Bronchial epithelial cell (primary cell): ENCODE measurements at regions not wholly inside any gene's neighbourhood (a gene's known extent, or its start where the extent isn't known, plus 50 kb on each side); places are given as distances from the start of the nearest gene placed in this dataset.
A peak's percentile ranks its signal among the peaks of the same experiment; 100 is the strongest.

ENCODE experiments used
- DNase-seq: peaks from one replicate; pipeline ENCODE4 v3.0.0-alpha.2; 2010; ENCODE audit warnings: low read depth
- FAIRE-seq: peaks from 2 replicates; lab custom pipeline; 2011; peaks lifted over from hg19 to GRCh38; lab: Jason Lieb, UNC
- H3K27me3 ChIP-seq: 2 replicates; pipeline ENCODE4 v1.5.1; 2011; ENCODE audit warnings: low read length; ENCODE audit not compliant: control insufficient read depth, insufficient read depth
- H3K36me3 ChIP-seq: 2 replicates; pipeline ENCODE4 v1.5.1; 2011; ENCODE audit warnings: low read length; ENCODE audit not compliant: control insufficient read depth, insufficient read depth
- H3K4me3 ChIP-seq: 2 replicates; pipeline ENCODE4 v1.5.1; 2011; ENCODE audit warnings: mild to moderate bottlenecking, low read depth, low read length, control low read depth
- CTCF ChIP-seq: IDR thresholded peaks from 2 replicates; pipeline ENCODE4 v1.5.1; 2011; ENCODE audit warnings: mild to moderate bottlenecking, moderate library complexity, low read length, control low read depth, inconsistent platforms; ENCODE audit not compliant: insufficient read depth, severe bottlenecking

GRCh38 chr3:181879926-181880325 lies 168.2 kb downstream of the SOX2 start:
- FAIRE-seq (no peak), DNase-seq (peak; percentile 43)
- Histone ChIP-seq H3K4me3 (no peak overlapping the region), H3K27me3 (no peaks in the 10 kb centered on the region), H3K36me3 (no peaks in the 10 kb centered on the region)
- TF ChIP-seq CTCF: no peak

GRCh38 chr3:181880331-181880730 lies 168.6 kb downstream of the SOX2 start:
- no peak for TF ChIP-seq CTCF
- Histone ChIP-seq H3K4me3 (no peak overlapping the region), H3K27me3 (no peaks in the 10 kb centered on the region), H3K36me3 (no peaks in the 10 kb centered on the region)
- FAIRE-seq (no peak), DNase-seq (no peak)

GRCh38 chr3:181881749-181882148 lies 170.0 kb downstream of the SOX2 start:
- no peak for TF ChIP-seq CTCF
- Histone ChIP-seq H3K36me3 (no peaks in the 10 kb centered on the region), H3K4me3 (no peak overlapping the region), H3K27me3 (no peaks in the 10 kb centered on the region)
- FAIRE-seq: no peak
- no peak for DNase-seq

GRCh38 chr3:181885868-181886630 lies 174.3 kb downstream of the SOX2 start:
- DNase-seq: no peak
- no peak for FAIRE-seq
- H3K36me3 ChIP-seq: no peaks in the 10 kb centered on the region
- no peak overlapping the region for H3K4me3 ChIP-seq
- no peak for TF ChIP-seq CTCF
- no peaks in the 10 kb centered on the region for H3K27me3 ChIP-seq

- no peak for TF ChIP-seq CTCF
- DNase-seq (peak; percentile 72), FAIRE-seq (no peak)
- H3K36me3 ChIP-seq: no peaks in the 10 kb centered on the region
- no peak overlapping the region for H3K4me3 ChIP-seq
- H3K27me3 ChIP-seq: no peaks in the 10 kb centered on the region
Measured at GRCh38 chr3:181886676-181887075, 175.0 kb downstream of the SOX2 start.

- no peak for DNase-seq
- Histone ChIP-seq H3K27me3 (no peaks in the 10 kb centered on the region), H3K4me3 (no peak overlapping the region), H3K36me3 (no peaks in the 10 kb centered on the region)
- no peak for FAIRE-seq
- TF ChIP-seq CTCF: no peak
Measured at GRCh38 chr3:181887685-181888084, 176.0 kb downstream of the SOX2 start.
